H1 (cell line): ENCODE measurements at regions not wholly inside any gene's neighbourhood (a gene's known extent, or its start where the extent isn't known, plus 50 kb on each side); places are given as distances from the start of the nearest gene placed in this dataset.

Experiments used
- CTCF ChIA-PET: fragments of 300-600 bp; sonication (Branson Sonifier 250); formaldehyde crosslinking; loops from one replicate; lab custom pipeline; 2021; ENCODE audit not compliant: partially characterized antibody; lab: Charles Lee
- POLR2A ChIA-PET: fragments of 300-600 bp; sonication (Branson Sonifier 250); formaldehyde crosslinking; loops from one replicate; lab custom pipeline; 2021; ENCODE audit warnings: inconsistent platforms; ENCODE audit not compliant: partially characterized antibody; lab: Charles Lee
- DNase-seq, 2 experiments: peaks; one replicate each; pipeline versions ENCODE4 v3.0.0 to v3.0.0-alpha.2; 2010 to 2022; ENCODE audit warnings: low spot score in 2 of 2, low read depth in 1 of 2, mixed read lengths in 1 of 2
- FAIRE-seq: peaks from 2 replicates; lab custom pipeline; 2011; peaks lifted over from hg19 to GRCh38; lab: Jason Lieb, UNC
- H2AFZ ChIP-seq: 2 replicates; pipeline ENCODE4 v1.8.1; 2012; ENCODE audit warnings: low read length, inconsistent platforms
- H2AK5ac ChIP-seq: 2 replicates; pipeline ENCODE4 v1.6.1; 2013; ENCODE audit warnings: low read depth, low read length
- H2BK120ac ChIP-seq: replicated peaks from 2 replicates; pipeline ENCODE3; 2013; ENCODE audit warnings: low read depth, low read length, inconsistent platforms
- H2BK12ac ChIP-seq: 2 replicates; pipeline ENCODE4 v1.6.1; 2013; ENCODE audit warnings: low read depth, low read length
- H2BK15ac ChIP-seq: 2 replicates; pipeline ENCODE4 v1.6.1; 2013; ENCODE audit warnings: low read length
- H2BK20ac ChIP-seq: 2 replicates; pipeline ENCODE4 v1.6.1; 2013; ENCODE audit warnings: low read length
- H2BK5ac ChIP-seq: 2 replicates; pipeline ENCODE4 v1.6.1; 2013; ENCODE audit warnings: low read depth, low read length
- H3K14ac ChIP-seq: 2 replicates; pipeline ENCODE4 v1.6.1; 2013; ENCODE audit warnings: inconsistent platforms; ENCODE audit not compliant: insufficient read length
- H3K18ac ChIP-seq: 2 replicates; pipeline ENCODE4 v1.6.1; 2013; ENCODE audit warnings: low read length; ENCODE audit errors: extremely low read depth
- H3K23ac ChIP-seq: 2 replicates; pipeline ENCODE4 v1.6.1; 2013; ENCODE audit warnings: inconsistent platforms; ENCODE audit not compliant: insufficient read length
- H3K23me2 ChIP-seq: 2 replicates; pipeline ENCODE4 v1.6.1; 2013; ENCODE audit warnings: low read depth, low read length
- H3K27ac ChIP-seq: 2 replicates; pipeline ENCODE4 v1.6.1; 2011; ENCODE audit warnings: low read depth, low read length, inconsistent platforms
- H3K27me3 ChIP-seq, 4 experiments: replicated peaks in 1 of 4; 1 replicate in 1 of 4; 2 replicates in 3 of 4; pipeline versions ENCODE4 v1.6.1 to v1.8.1; 2011 to 2013; ENCODE audit warnings: low read length in 3 of 4, mild to moderate bottlenecking in 3 of 4, inconsistent platforms in 2 of 4, mixed read lengths in 2 of 4, moderate library complexity in 1 of 4; ENCODE audit not compliant: control insufficient read depth in 3 of 4, insufficient read depth in 3 of 4; ENCODE audit errors: extremely low read depth in 1 of 4
- H3K36me3 ChIP-seq, 4 experiments: 2 replicates each; pipeline versions ENCODE4 v1.6.1 to v1.8.1; 2011 to 2013; ENCODE audit warnings: mild to moderate bottlenecking in 4 of 4, low read length in 3 of 4, moderate library complexity in 2 of 4, control low read depth in 1 of 4, inconsistent platforms in 1 of 4; ENCODE audit not compliant: insufficient read depth in 4 of 4, control insufficient read depth in 2 of 4
- H3K4ac ChIP-seq: replicated peaks from 2 replicates; pipeline ENCODE3; 2013; ENCODE audit warnings: low read length, low read depth, mixed read lengths, inconsistent platforms; ENCODE audit not compliant: insufficient read length
- H3K4me1 ChIP-seq, 4 experiments: replicated peaks in 1 of 4; 1 replicate in 1 of 4; 2 replicates in 3 of 4; pipeline versions ENCODE4 v1.6.1 to v1.8.1; 2011 to 2013; ENCODE audit warnings: low read length in 3 of 4, inconsistent platforms in 2 of 4, mixed read lengths in 1 of 4; ENCODE audit not compliant: insufficient read depth in 4 of 4, control insufficient read depth in 3 of 4
- H3K4me2 ChIP-seq, 2 experiments: 2 replicates each; pipeline versions ENCODE4 v1.6.1 to v1.8.1; 2011 to 2013; ENCODE audit warnings: low read depth in 2 of 2, low read length in 2 of 2, control low read depth in 1 of 2, inconsistent platforms in 1 of 2, mild to moderate bottlenecking in 1 of 2; ENCODE audit not compliant: insufficient read depth in 1 of 2
- H3K4me3 ChIP-seq, 4 experiments: fragments of 200-600, 300-600 bp in 1 of 4; sonication (generic), shearing (Covaris generic), sonication (Bioruptor Twin) in 1 of 4; 2 replicates each; pipeline versions ENCODE4 v1.5.1 to v1.8.1; 2011 to 2016; ENCODE audit warnings: low read length in 4 of 4, low read depth in 3 of 4, control low read depth in 2 of 4, inconsistent platforms in 2 of 4, mild to moderate bottlenecking in 2 of 4, mixed read lengths in 1 of 4, moderate library complexity in 1 of 4; ENCODE audit not compliant: insufficient read depth in 2 of 4; ENCODE audit errors: extremely low read depth in 1 of 4
- H3K56ac ChIP-seq: replicated peaks from 2 replicates; pipeline ENCODE3; 2013; ENCODE audit warnings: low read depth, mild to moderate bottlenecking, mixed read lengths, low read length, inconsistent platforms; ENCODE audit not compliant: insufficient read length
- H3K79me1 ChIP-seq: 2 replicates; pipeline ENCODE4 v1.6.1; 2013; ENCODE audit warnings: low read depth, low read length, control low read depth
- H3K79me2 ChIP-seq, 2 experiments: 2 replicates each; pipeline versions ENCODE4 v1.6.1 to v1.8.1; 2012 to 2013; ENCODE audit warnings: low read length in 2 of 2, mild to moderate bottlenecking in 2 of 2, inconsistent platforms in 1 of 2; ENCODE audit not compliant: insufficient read depth in 2 of 2, control insufficient read depth in 1 of 2
- H3K9ac ChIP-seq, 4 experiments: replicated peaks in 1 of 4; 1 replicate in 1 of 4; 2 replicates in 3 of 4; pipeline versions ENCODE4 v1.6.1 to v1.8.1; 2011 to 2013; ENCODE audit warnings: low read depth in 3 of 4, low read length in 3 of 4, control low read depth in 2 of 4, mild to moderate bottlenecking in 2 of 4, moderate library complexity in 2 of 4, inconsistent platforms in 1 of 4; ENCODE audit errors: extremely low read depth in 1 of 4
- H3K9me3 ChIP-seq, 2 experiments: 2 replicates each; pipeline versions ENCODE4 v1.6.1 to v1.8.1; 2012 to 2013; ENCODE audit warnings: mild to moderate bottlenecking in 2 of 2, moderate library complexity in 2 of 2, control low read depth in 1 of 2, inconsistent platforms in 1 of 2, low read depth in 1 of 2, low read length in 1 of 2, mixed read lengths in 1 of 2; ENCODE audit not compliant: insufficient read depth in 2 of 2
- H4K20me1 ChIP-seq, 2 experiments: replicated peaks in 1 of 2; 2 replicates each; pipeline versions ENCODE3 to v1.8.1; 2011 to 2013; ENCODE audit warnings: inconsistent platforms in 2 of 2, low read length in 2 of 2, mild to moderate bottlenecking in 1 of 2; ENCODE audit not compliant: insufficient read depth in 2 of 2, control insufficient read depth in 1 of 2
- H4K5ac ChIP-seq: 2 replicates; pipeline ENCODE4 v1.6.1; 2013; ENCODE audit warnings: low read length, low read depth, mixed read lengths, inconsistent platforms; ENCODE audit not compliant: insufficient read length
- H4K8ac ChIP-seq: 2 replicates; pipeline ENCODE4 v1.8.0; 2013; ENCODE audit warnings: mild to moderate bottlenecking, moderate library complexity, low read length, inconsistent platforms; ENCODE audit not compliant: insufficient read depth; ENCODE audit errors: extremely low read depth
- H4K91ac ChIP-seq: replicated peaks from 2 replicates; pipeline ENCODE3; 2013; ENCODE audit warnings: low read length, mixed read lengths, inconsistent platforms; ENCODE audit not compliant: insufficient read length
- ASH2L ChIP-seq: fragments of 200-600, 300-600 bp; sonication (generic); IDR thresholded peaks from one replicate; pipeline ENCODE4 v1.7.1; 2017; ENCODE audit warnings: low read length
- BACH1 ChIP-seq: IDR thresholded peaks from 2 replicates; pipeline ENCODE4 v1.6.1; 2012; ENCODE audit warnings: low read length, improper control_type of control experiment
- BRCA1 ChIP-seq: IDR thresholded peaks from 2 replicates; pipeline ENCODE4 v1.6.1; 2012; ENCODE audit warnings: low read depth, low read length, improper control_type of control experiment
- CBX8 ChIP-seq: fragments of 300-800, 300-1000 bp; sonication (generic); IDR thresholded peaks from 2 replicates; pipeline ENCODE4 v1.7.1; 2016; ENCODE audit warnings: low read depth, low read length, borderline replicate concordance
- CHD1 ChIP-seq: IDR thresholded peaks from 2 replicates; pipeline ENCODE4 v1.6.1; 2012; ENCODE audit warnings: low read depth, low read length, improper control_type of control experiment
- FOSL1 ChIP-seq: IDR thresholded peaks from 2 replicates; pipeline ENCODE4 v1.6.1; 2011; ENCODE audit warnings: mild to moderate bottlenecking, low read depth, low read length, moderate library complexity; ENCODE audit not compliant: insufficient read depth
- JUN ChIP-seq: IDR thresholded peaks from 2 replicates; pipeline ENCODE4 v1.6.1; 2011; ENCODE audit warnings: low read depth, mild to moderate bottlenecking, improper control_type of control experiment, low read length
- RNF2 ChIP-seq: fragments of 200-900, 300-1000 bp; sonication (generic); IDR thresholded peaks from 2 replicates; pipeline ENCODE4 v1.7.1; 2016; ENCODE audit warnings: borderline replicate concordance, low read depth, mild to moderate bottlenecking, antibody characterized with exemption, low read length; ENCODE audit not compliant: poor library complexity, severe bottlenecking; ENCODE audit errors: missing control alignments
- SUZ12 ChIP-seq: fragments of 200-600 bp; sonication (generic); IDR thresholded peaks from 2 replicates; pipeline ENCODE4 v1.6.1; 2012; ENCODE audit warnings: mild to moderate bottlenecking, inconsistent platforms, low read length, moderate library complexity, mixed read lengths
- TEAD4 ChIP-seq: IDR thresholded peaks from 2 replicates; pipeline ENCODE4 v1.6.1; 2012; ENCODE audit warnings: low read depth, low read length, inconsistent platforms, mixed read lengths
- YY1 ChIP-seq: IDR thresholded peaks from 2 replicates; pipeline ENCODE4 v1.6.1; 2011; ENCODE audit warnings: low read depth, mild to moderate bottlenecking, low read length
- ZNF274 ChIP-seq: IDR thresholded peaks from 2 replicates; pipeline ENCODE4 v1.7.0; 2012; ENCODE audit warnings: low read length, borderline replicate concordance; ENCODE audit errors: extremely low read depth
- WGBS, 2 experiments: shearing (Covaris generic) in 1 of 2; methylation state at CpG; one replicate each; pipeline versions ENCODE4 v1.1.6 to v1.1.7; 2013 to 2015; ENCODE audit warnings: low lambda C conversion rate in 2 of 2, mixed read lengths in 2 of 2, inconsistent platforms in 1 of 2, low coverage in 1 of 2, missing lambda C conversion rate in 1 of 2; ENCODE audit not compliant: insufficient replicate concordance in 2 of 2, insufficient coverage in 1 of 2, insufficient read length in 1 of 2; ENCODE audit errors: extremely low coverage in 1 of 2, missing lambda C conversion rate in 1 of 2; 5-methylcytosine and 5-hydroxymethylcytosine counted together
- TF ChIP-seq, protein P1 (sequence below), 3 experiments: IDR thresholded peaks; 1 replicate in 2 of 3; 2 replicates in 1 of 3; pipeline versions ENCODE4 v1.5.1 to v1.6.1; 2011; ENCODE audit warnings: low read length in 3 of 3, mild to moderate bottlenecking in 3 of 3, inconsistent platforms in 2 of 3, low read depth in 1 of 3, moderate library complexity in 1 of 3; ENCODE audit not compliant: insufficient read depth in 1 of 3; ENCODE audit errors: control extremely low read depth in 1 of 3

DNA sequence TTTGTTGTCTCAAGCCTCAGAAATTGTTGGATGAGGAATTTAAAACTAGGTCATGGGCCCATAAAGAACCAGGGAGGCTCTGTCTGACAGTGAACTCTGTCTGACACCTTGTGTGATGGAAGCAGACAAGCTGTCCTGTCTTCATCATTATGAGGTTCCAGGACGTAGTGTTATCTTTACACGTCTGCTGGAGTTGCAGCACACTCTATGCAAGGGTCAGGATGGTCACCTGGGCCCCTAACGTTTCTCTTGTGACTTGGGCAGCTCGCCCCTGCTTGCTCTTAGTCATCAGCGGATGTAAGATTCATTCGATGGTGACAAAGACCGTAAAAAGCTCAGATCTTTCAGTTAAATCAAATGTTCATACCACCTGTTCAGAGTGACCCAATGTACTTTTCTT is 92.0 kb upstream of the ADGRG2 start:
- Histone ChIP-seq H4K91ac (no peak overlapping the region), H2BK12ac (no peak overlapping the region), H3K4me1 (no peaks in the 10 kb centered on the region), H3K4me2 (no peak overlapping the region), H2BK15ac (no peak overlapping the region), H2AFZ (no peak overlapping the region), H3K23ac (no peak overlapping the region), H3K79me2 (no peaks in the 10 kb centered on the region), H3K14ac (no peak overlapping the region), H3K9me3 (no peaks in the 10 kb centered on the region), H3K4me3 (no peak overlapping the region), H4K20me1 (no peaks in the 10 kb centered on the region), H3K27me3 (no peaks in the 10 kb centered on the region), H3K23me2 (no peaks in the 10 kb centered on the region), H2AK5ac (no peak overlapping the region), H3K36me3 (no peaks in the 10 kb centered on the region), H3K18ac (no peak overlapping the region), H2BK5ac (no peak overlapping the region), H3K56ac (no peak overlapping the region), H4K5ac (no peak overlapping the region), H2BK20ac (no peak overlapping the region), H4K8ac (no peak overlapping the region), H3K27ac (no peak overlapping the region), H2BK120ac (no peak overlapping the region), H3K9ac (no peak overlapping the region), H3K79me1 (no peaks in the 10 kb centered on the region), H3K4ac (no peak overlapping the region)
- CTCF ChIA-PET = no interaction called here
- FAIRE-seq (no peak), DNase-seq (no peak)
- 94% methylated on average over 6 of the region's 7 CpGs; no CpG with 5 or more reads in 1 of the 2 experiments for WGBS, 2 experiments
- POLR2A ChIA-PET = no interaction called here
- TF ChIP-seq TEAD4 (no peak), ASH2L (no peak), BRCA1 (no peak), YY1 (no peak), CHD1 (no peak), CBX8 (no peak), JUN (no peak), FOSL1 (no peak), BACH1 (no peak), ZNF274 (no peak), RNF2 (no peak), SUZ12 (no peak)
- TF ChIP-seq, protein P1, sequence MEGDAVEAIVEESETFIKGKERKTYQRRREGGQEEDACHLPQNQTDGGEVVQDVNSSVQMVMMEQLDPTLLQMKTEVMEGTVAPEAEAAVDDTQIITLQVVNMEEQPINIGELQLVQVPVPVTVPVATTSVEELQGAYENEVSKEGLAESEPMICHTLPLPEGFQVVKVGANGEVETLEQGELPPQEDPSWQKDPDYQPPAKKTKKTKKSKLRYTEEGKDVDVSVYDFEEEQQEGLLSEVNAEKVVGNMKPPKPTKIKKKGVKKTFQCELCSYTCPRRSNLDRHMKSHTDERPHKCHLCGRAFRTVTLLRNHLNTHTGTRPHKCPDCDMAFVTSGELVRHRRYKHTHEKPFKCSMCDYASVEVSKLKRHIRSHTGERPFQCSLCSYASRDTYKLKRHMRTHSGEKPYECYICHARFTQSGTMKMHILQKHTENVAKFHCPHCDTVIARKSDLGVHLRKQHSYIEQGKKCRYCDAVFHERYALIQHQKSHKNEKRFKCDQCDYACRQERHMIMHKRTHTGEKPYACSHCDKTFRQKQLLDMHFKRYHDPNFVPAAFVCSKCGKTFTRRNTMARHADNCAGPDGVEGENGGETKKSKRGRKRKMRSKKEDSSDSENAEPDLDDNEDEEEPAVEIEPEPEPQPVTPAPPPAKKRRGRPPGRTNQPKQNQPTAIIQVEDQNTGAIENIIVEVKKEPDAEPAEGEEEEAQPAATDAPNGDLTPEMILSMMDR (IDR thresholded peaks at IDR 0.05; ENCODE audit: control extremely low read depth in 1 of 3, insufficient read depth in 1 of 3, low read depth in 1 of 3, low read length in 3 of 3) = no peak
